Mesenchymal stem cell (in vitro differentiated cells and primary cell): ENCODE measurements at regions not wholly inside any gene's neighbourhood (a gene's known extent, or its start where the extent isn't known, plus 50 kb on each side); places are given as distances from the start of the nearest gene placed in this dataset.
"Not testable (repeated sequence)": the region's sequence is repeated elsewhere in the genome, so short reads cannot be mapped to it uniquely, and the experiment has no call there.

Source experiments
- DNase-seq: peaks from one replicate; pipeline ENCODE4 v3.0.0-alpha.2; 2013
- H2AFZ ChIP-seq: one replicate; pipeline ENCODE4 v1.6.1; 2013; ENCODE audit warnings: low read depth, mild to moderate bottlenecking, control low read depth, inconsistent platforms, low read length, moderate library complexity
- H2AK5ac ChIP-seq: 2 replicates; pipeline ENCODE4 v1.6.1; 2013; ENCODE audit warnings: low read length, moderate library complexity, mild to moderate bottlenecking, inconsistent platforms; ENCODE audit not compliant: severe bottlenecking
- H2BK120ac ChIP-seq: one replicate; pipeline ENCODE4 v1.6.1; 2013; ENCODE audit warnings: low read depth, mild to moderate bottlenecking, inconsistent platforms, low read length, moderate library complexity
- H2BK12ac ChIP-seq, 2 experiments: one replicate each; pipeline ENCODE4 v1.6.1; 2013; ENCODE audit warnings: inconsistent platforms in 2 of 2, low read length in 2 of 2, mild to moderate bottlenecking in 2 of 2, moderate library complexity in 2 of 2, control low read depth in 1 of 2
- H2BK15ac ChIP-seq: one replicate; pipeline ENCODE4 v1.6.1; 2013; ENCODE audit warnings: mild to moderate bottlenecking, low read depth, inconsistent platforms; ENCODE audit not compliant: poor library complexity, severe bottlenecking
- H2BK5ac ChIP-seq: 2 replicates; pipeline ENCODE4 v1.6.1; 2013; ENCODE audit warnings: low read depth, mild to moderate bottlenecking, low read length, control low read depth, inconsistent platforms; ENCODE audit not compliant: poor library complexity, severe bottlenecking
- H3K14ac ChIP-seq, 2 experiments: one replicate each; pipeline ENCODE4 v1.6.1; 2013; ENCODE audit warnings: inconsistent platforms in 2 of 2, low read length in 2 of 2, control low read depth in 1 of 2, mild to moderate bottlenecking in 1 of 2, moderate library complexity in 1 of 2
- H3K18ac ChIP-seq, 2 experiments: one replicate each; pipeline ENCODE4 v1.6.1; 2013; ENCODE audit warnings: inconsistent platforms in 2 of 2, low read length in 2 of 2, control low read depth in 1 of 2, low read depth in 1 of 2, mild to moderate bottlenecking in 1 of 2
- H3K23ac ChIP-seq, 2 experiments: one replicate each; pipeline ENCODE4 v1.6.1; 2013; ENCODE audit warnings: inconsistent platforms in 2 of 2, low read length in 2 of 2, mild to moderate bottlenecking in 2 of 2, moderate library complexity in 2 of 2, control low read depth in 1 of 2
- H3K27ac ChIP-seq: 2 replicates; pipeline ENCODE4 v1.5.1; 2013; ENCODE audit warnings: mild to moderate bottlenecking, moderate library complexity, low read length, control low read depth, inconsistent platforms; ENCODE audit not compliant: poor library complexity, severe bottlenecking
- H3K27me3 ChIP-seq, 2 experiments: 2 replicates each; pipeline versions ENCODE4 v1.6.1 to v1.7.0; 2013; ENCODE audit warnings: low read length in 2 of 2, mild to moderate bottlenecking in 2 of 2, moderate library complexity in 2 of 2, control low read depth in 1 of 2, inconsistent platforms in 1 of 2; ENCODE audit not compliant: control insufficient read depth in 1 of 2, insufficient read depth in 1 of 2
- H3K36me3 ChIP-seq, 2 experiments: 2 replicates each; pipeline versions ENCODE4 v1.6.1 to v1.7.0; 2013; ENCODE audit warnings: low read length in 2 of 2, control low read depth in 1 of 2, inconsistent platforms in 1 of 2, low read depth in 1 of 2, mild to moderate bottlenecking in 1 of 2; ENCODE audit not compliant: insufficient read depth in 2 of 2, control insufficient read depth in 1 of 2
- H3K4ac ChIP-seq, 2 experiments: one replicate each; pipeline ENCODE4 v1.6.1; 2013; ENCODE audit warnings: inconsistent platforms in 2 of 2, low read length in 2 of 2, mild to moderate bottlenecking in 2 of 2, moderate library complexity in 2 of 2, control low read depth in 1 of 2, low read depth in 1 of 2
- H3K4me1 ChIP-seq: 2 replicates; pipeline ENCODE4 v1.6.1; 2013; ENCODE audit warnings: low read depth, low read length, control low read depth; ENCODE audit not compliant: control insufficient read depth, insufficient read depth
- H3K4me2 ChIP-seq: 2 replicates; pipeline ENCODE4 v1.6.1; 2013; ENCODE audit warnings: low read length, mild to moderate bottlenecking, inconsistent platforms; ENCODE audit not compliant: poor library complexity, severe bottlenecking
- H3K4me3 ChIP-seq, 2 experiments: 2 replicates each; pipeline versions ENCODE4 v1.5.1 to v1.7.0; 2013; ENCODE audit warnings: low read length in 2 of 2, mild to moderate bottlenecking in 2 of 2, control low read depth in 1 of 2, low read depth in 1 of 2; ENCODE audit not compliant: insufficient read depth in 1 of 2
- H3K79me1 ChIP-seq: replicated peaks from 2 replicates; pipeline ENCODE4 v1.6.1; 2013; ENCODE audit warnings: mild to moderate bottlenecking, control low read depth, low read length, inconsistent platforms; ENCODE audit not compliant: poor library complexity, severe bottlenecking
- H3K9ac ChIP-seq: 2 replicates; pipeline ENCODE4 v1.7.0; 2013; ENCODE audit warnings: mild to moderate bottlenecking, low read length, moderate library complexity
- H3K9me3 ChIP-seq: 2 replicates; pipeline ENCODE4 v1.7.0; 2013; ENCODE audit warnings: mild to moderate bottlenecking, low read length; ENCODE audit not compliant: control insufficient read depth
- H4K8ac ChIP-seq: one replicate; pipeline ENCODE4 v1.6.1; 2013; ENCODE audit warnings: inconsistent platforms, mild to moderate bottlenecking, low read length, moderate library complexity
- H4K91ac ChIP-seq: one replicate; pipeline ENCODE4 v1.6.1; 2013; ENCODE audit warnings: mild to moderate bottlenecking, low read length, inconsistent platforms
- WGBS: methylation state at CpG from one replicate; pipeline ENCODE4 v1.1.7; 2013; ENCODE audit warnings: mixed read lengths; 5-methylcytosine and 5-hydroxymethylcytosine counted together

GRCh38 chr12:63353559-63353958 lies 202.6 kb upstream of the AVPR1A start:
- Histone ChIP-seq H3K4me3 (no peak overlapping the region), H3K4ac (no peak overlapping the region), H3K79me1 (no peaks in the 10 kb centered on the region), H3K18ac (no peak overlapping the region), H3K27ac (no peak overlapping the region), H2BK5ac (no peak overlapping the region), H3K14ac (no peak overlapping the region), H3K4me1 (no peaks in the 10 kb centered on the region), H3K36me3 (no peaks in the 10 kb centered on the region), H2BK120ac (no peak overlapping the region), H2BK12ac (no peak overlapping the region), H4K91ac (no peak overlapping the region), H3K4me2 (no peak overlapping the region), H2AFZ (no peak overlapping the region), H3K23ac (no peak overlapping the region), H3K27me3 (no peaks in the 10 kb centered on the region), H2AK5ac (no peak overlapping the region), H3K9ac (no peak overlapping the region), H4K8ac (no peak overlapping the region), H2BK15ac (no peak overlapping the region), H3K9me3 (no peaks in the 10 kb centered on the region)
- WGBS = no CpG with 5 or more reads among the region's 1 CpG
- DNase-seq = no peak

- Histone ChIP-seq H3K4me1 (no peaks in the 10 kb centered on the region), H3K79me1 (no peaks in the 10 kb centered on the region), H4K91ac (no peak overlapping the region), H4K8ac (no peak overlapping the region), H3K18ac (no peak overlapping the region), H3K14ac (no peak overlapping the region), H2AK5ac (no peak overlapping the region), H3K4me2 (no peak overlapping the region), H2BK5ac (no peak overlapping the region), H3K27me3 (no peaks in the 10 kb centered on the region), H3K9ac (no peak overlapping the region), H2AFZ (no peak overlapping the region), H2BK12ac (no peak overlapping the region), H3K4ac (no peak overlapping the region), H3K9me3 (no peaks in the 10 kb centered on the region), H3K27ac (no peak overlapping the region), H3K36me3 (no peaks in the 10 kb centered on the region), H3K23ac (no peak overlapping the region), H3K4me3 (no peak overlapping the region), H2BK15ac (no peak overlapping the region), H2BK120ac (no peak overlapping the region)
- 83% methylated on average over 2 of the region's 3 CpGs for WGBS
- no peak for DNase-seq
These were observed 200.4 kb upstream of the AVPR1A start for GRCh38 chr12:63351370-63351769.

- H2BK15ac ChIP-seq = no peak overlapping the region
- 67% methylated on average over 3 of the region's 3 CpGs for WGBS
- no peaks in the 10 kb centered on the region for H3K9me3 ChIP-seq
- no peak overlapping the region for H2AFZ ChIP-seq
- H3K36me3 ChIP-seq = no peaks in the 10 kb centered on the region
- H3K27ac ChIP-seq = no peak overlapping the region
- no peaks in the 10 kb centered on the region for H3K4me1 ChIP-seq
- H3K23ac ChIP-seq = no peak overlapping the region
- no peak overlapping the region for H2BK12ac ChIP-seq
- no peak overlapping the region for H3K4ac ChIP-seq
- H3K9ac ChIP-seq = no peak overlapping the region
- H2BK5ac ChIP-seq = no peak overlapping the region
- no peak for DNase-seq
- no peak overlapping the region for H2AK5ac ChIP-seq
- no peak overlapping the region for H2BK120ac ChIP-seq
- H3K18ac ChIP-seq = no peak overlapping the region
- H3K4me2 ChIP-seq = no peak overlapping the region
- no peak overlapping the region for H3K14ac ChIP-seq
- H3K27me3 ChIP-seq = no peaks in the 10 kb centered on the region
- no peak overlapping the region for H3K4me3 ChIP-seq
- H3K79me1 ChIP-seq = no peaks in the 10 kb centered on the region
- H4K91ac ChIP-seq = no peak overlapping the region
- no peak overlapping the region for H4K8ac ChIP-seq
These were observed 197.6 kb upstream of the AVPR1A start for GRCh38 chr12:63348556-63348955.

GRCh38 chr12:63337158-63337557 lies 186.2 kb upstream of the AVPR1A start:
- not testable (repeated sequence) for H3K9ac ChIP-seq, H2BK120ac ChIP-seq, H3K4me1 ChIP-seq, H3K4me3 ChIP-seq, H4K8ac ChIP-seq, H3K79me1 ChIP-seq, H3K36me3 ChIP-seq, H3K4ac ChIP-seq, DNase-seq, H2BK12ac ChIP-seq, H2BK5ac ChIP-seq, H3K14ac ChIP-seq, H3K4me2 ChIP-seq, H2AFZ ChIP-seq, H3K18ac ChIP-seq, H2BK15ac ChIP-seq, H3K27ac ChIP-seq, H4K91ac ChIP-seq, H3K27me3 ChIP-seq, H3K23ac ChIP-seq, H3K9me3 ChIP-seq, H2AK5ac ChIP-seq
- 36% methylated on average over 4 of the region's 4 CpGs for WGBS
